Neuronal stem cell (in vitro differentiated cells): ENCODE measurements at regions not wholly inside any gene's neighbourhood (a gene's known extent, or its start where the extent isn't known, plus 50 kb on each side); places are given as distances from the start of the nearest gene placed in this dataset.

Experiments used
- DNase-seq: peaks from one replicate; pipeline ENCODE4 v3.0.0-alpha.2; 2013; ENCODE audit warnings: low spot score
- H2AFZ ChIP-seq: one replicate; pipeline ENCODE4 v1.6.1; 2013; ENCODE audit warnings: mild to moderate bottlenecking, low read length, inconsistent platforms
- H2AK5ac ChIP-seq: 2 replicates; pipeline ENCODE4 v1.6.1; 2013; ENCODE audit warnings: low read depth, mild to moderate bottlenecking, inconsistent platforms, low read length, moderate library complexity, mixed read lengths
- H2BK120ac ChIP-seq: 2 replicates; pipeline ENCODE4 v1.6.1; 2013; ENCODE audit warnings: low read depth, mild to moderate bottlenecking, inconsistent platforms, low read length, moderate library complexity, mixed read lengths
- H2BK12ac ChIP-seq: one replicate; pipeline ENCODE4 v1.6.1; 2013; ENCODE audit warnings: low read length, inconsistent platforms
- H2BK15ac ChIP-seq: 2 replicates; pipeline ENCODE4 v1.6.1; 2013; ENCODE audit warnings: mild to moderate bottlenecking, low read length, inconsistent platforms, mixed read lengths
- H2BK5ac ChIP-seq: one replicate; pipeline ENCODE4 v1.6.1; 2013; ENCODE audit warnings: inconsistent platforms, mild to moderate bottlenecking, low read length, moderate library complexity
- H3K14ac ChIP-seq: one replicate; pipeline ENCODE4 v1.6.1; 2013; ENCODE audit warnings: low read length, inconsistent platforms
- H3K18ac ChIP-seq: 2 replicates; pipeline ENCODE4 v1.6.1; 2013; ENCODE audit warnings: low read length, inconsistent platforms
- H3K23ac ChIP-seq: 2 replicates; pipeline ENCODE4 v1.6.1; 2013; ENCODE audit warnings: low read depth, mild to moderate bottlenecking, mixed read lengths, low read length, inconsistent platforms; ENCODE audit not compliant: poor library complexity
- H3K27ac ChIP-seq: replicated peaks from 3 replicates; pipeline ENCODE4 v1.5.1; 2013; ENCODE audit warnings: low read length, inconsistent platforms
- H3K27me3 ChIP-seq, 3 experiments: 2 replicates each; pipeline ENCODE4 v1.6.1; 2013; ENCODE audit warnings: low read length in 3 of 3, mild to moderate bottlenecking in 2 of 3, inconsistent platforms in 1 of 3, low read depth in 1 of 3, mixed read lengths in 1 of 3, moderate library complexity in 1 of 3; ENCODE audit not compliant: control insufficient read depth in 3 of 3, insufficient read depth in 3 of 3
- H3K36me3 ChIP-seq, 2 donors: replicated peaks in 1 of 2; 2 replicates each; pipeline ENCODE4 v1.6.1; 2013; ENCODE audit warnings: low read length in 2 of 2; ENCODE audit not compliant: control insufficient read depth in 2 of 2, insufficient read depth in 2 of 2
- H3K4ac ChIP-seq: 2 replicates; pipeline ENCODE4 v1.6.1; 2013; ENCODE audit warnings: inconsistent platforms, mild to moderate bottlenecking, low read length, moderate library complexity
- H3K4me1 ChIP-seq, 2 donors: 1 replicate in 1 of 2; 2 replicates in 1 of 2; pipeline ENCODE4 v1.6.1; 2013; ENCODE audit warnings: low read length in 2 of 2, low read depth in 1 of 2; ENCODE audit not compliant: control insufficient read depth in 2 of 2, insufficient read depth in 1 of 2
- H3K4me2 ChIP-seq: one replicate; pipeline ENCODE4 v1.6.1; 2013; ENCODE audit warnings: mild to moderate bottlenecking, low read length, inconsistent platforms; ENCODE audit not compliant: insufficient read depth, poor library complexity, severe bottlenecking
- H3K4me3 ChIP-seq, 2 donors: 2 replicates each; pipeline ENCODE4 v1.5.1; 2013; ENCODE audit warnings: low read length in 2 of 2, mild to moderate bottlenecking in 2 of 2, inconsistent platforms in 1 of 2, moderate library complexity in 1 of 2
- H3K79me1 ChIP-seq: one replicate; pipeline ENCODE4 v1.6.1; 2013; ENCODE audit warnings: low read depth, mild to moderate bottlenecking, inconsistent platforms, low read length, moderate library complexity
- H3K9ac ChIP-seq: one replicate; pipeline ENCODE4 v1.6.1; 2013; ENCODE audit warnings: mild to moderate bottlenecking, low read depth, low read length, inconsistent platforms; ENCODE audit not compliant: poor library complexity
- H3K9me3 ChIP-seq, 2 donors: replicated peaks in 1 of 2; 2 replicates each; pipeline versions ENCODE3 to v1.6.1; 2013; ENCODE audit warnings: low read length in 2 of 2, mild to moderate bottlenecking in 2 of 2, inconsistent platforms in 1 of 2, low read depth in 1 of 2, mixed read lengths in 1 of 2, moderate library complexity in 1 of 2; ENCODE audit not compliant: control insufficient read depth in 2 of 2, insufficient read depth in 1 of 2
- H4K8ac ChIP-seq: one replicate; pipeline ENCODE4 v1.6.1; 2013; ENCODE audit warnings: low read depth, mild to moderate bottlenecking, inconsistent platforms, low read length, moderate library complexity
- H4K91ac ChIP-seq: one replicate; pipeline ENCODE4 v1.6.1; 2013; ENCODE audit warnings: low read length, low read depth, mild to moderate bottlenecking, inconsistent platforms; ENCODE audit not compliant: poor library complexity
- WGBS, 2 donors: extraction: QIAGEN DNeasy Blood & Tissue Kit; methylation state at CpG; one replicate each; pipeline ENCODE4 v1.1.7; 2013; ENCODE audit warnings: missing lambda C conversion rate in 2 of 2, mixed read lengths in 1 of 2; ENCODE audit not compliant: insufficient read length in 2 of 2, insufficient replicate concordance in 1 of 2; ENCODE audit errors: extremely low coverage in 2 of 2; 5-methylcytosine and 5-hydroxymethylcytosine counted together

DNA sequence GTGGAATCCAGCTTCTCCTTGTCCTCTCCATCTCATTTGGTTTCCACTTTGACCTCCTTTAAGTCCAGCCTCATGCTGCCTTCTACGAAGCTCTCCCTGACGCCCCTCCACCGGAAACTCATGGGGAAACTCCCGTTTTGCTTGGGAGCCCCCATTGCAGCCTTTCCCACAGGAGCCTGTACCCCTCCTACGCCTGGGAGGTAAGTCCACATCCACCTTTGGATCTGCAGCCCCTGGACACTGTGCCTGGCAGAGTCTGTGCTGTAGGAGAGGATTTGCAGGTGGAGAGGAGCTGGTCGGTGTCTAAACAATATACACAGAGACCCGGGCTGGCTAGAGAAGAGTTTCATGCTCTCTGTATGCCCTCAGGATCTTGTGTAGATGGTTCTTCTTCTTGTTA, 296.1 kb downstream of the GLRX3 start:
- H2BK12ac ChIP-seq, result no peak overlapping the region
- no peak overlapping the region for H3K4ac ChIP-seq
- H4K91ac ChIP-seq, result no peak overlapping the region
- no peak overlapping the region for H3K9ac ChIP-seq
- H3K36me3 ChIP-seq, result no peaks in the 10 kb centered on the region
- H3K27me3 ChIP-seq, result no peaks in the 10 kb centered on the region
- H3K27ac ChIP-seq, result no peak overlapping the region
- H3K4me2 ChIP-seq, result no peak overlapping the region
- no peak overlapping the region for H2BK5ac ChIP-seq
- H4K8ac ChIP-seq, result no peak overlapping the region
- H3K4me1 ChIP-seq, result no peaks in the 10 kb centered on the region
- H2BK120ac ChIP-seq, result no peak overlapping the region
- H3K4me3 ChIP-seq, result no peak overlapping the region
- H3K79me1 ChIP-seq, result no peaks in the 10 kb centered on the region
- peak overlapping the region; percentile 44 for H3K18ac ChIP-seq
- no peak for DNase-seq
- no peaks in the 10 kb centered on the region for H3K9me3 ChIP-seq
- H2AK5ac ChIP-seq, result no peak overlapping the region
- no peak overlapping the region for H3K14ac ChIP-seq
- no peak overlapping the region for H2BK15ac ChIP-seq
- no peak overlapping the region for H3K23ac ChIP-seq
- WGBS, 2 donors, result no CpG with 5 or more reads among the region's 7 CpGs
- H2AFZ ChIP-seq, result no peak overlapping the region

- no peak overlapping the region for H2BK5ac ChIP-seq
- peak overlapping the region; percentile 28 for H2AK5ac ChIP-seq
- WGBS, 2 donors, result no CpG with 5 or more reads among the region's 9 CpGs
- no peaks in the 10 kb centered on the region for H3K9me3 ChIP-seq
- H3K9ac ChIP-seq, result no peak overlapping the region
- H2BK120ac ChIP-seq, result no peak overlapping the region
- H2BK12ac ChIP-seq, result no peak overlapping the region
- no peak for DNase-seq
- H3K14ac ChIP-seq, result no peak overlapping the region
- H3K79me1 ChIP-seq, result no peaks in the 10 kb centered on the region
- H3K4ac ChIP-seq, result no peak overlapping the region
- no peak overlapping the region for H3K18ac ChIP-seq
- no peaks in the 10 kb centered on the region for H3K27me3 ChIP-seq
- H4K91ac ChIP-seq, result no peak overlapping the region
- peak overlapping the region in 1 of 2 donors; percentile 40 for H3K4me3 ChIP-seq
- H3K36me3 ChIP-seq, result no peaks in the 10 kb centered on the region
- no peak overlapping the region for H3K23ac ChIP-seq
- H2AFZ ChIP-seq, result no peak overlapping the region
- no peak overlapping the region for H3K4me2 ChIP-seq
- no peak overlapping the region for H2BK15ac ChIP-seq
- H4K8ac ChIP-seq, result no peak overlapping the region
- no peak overlapping the region for H3K27ac ChIP-seq
- H3K4me1 ChIP-seq, result no peaks in the 10 kb centered on the region
Observed at GRCh38 chr10:130432850-130433249, 296.7 kb downstream of the GLRX3 start.

DNA sequence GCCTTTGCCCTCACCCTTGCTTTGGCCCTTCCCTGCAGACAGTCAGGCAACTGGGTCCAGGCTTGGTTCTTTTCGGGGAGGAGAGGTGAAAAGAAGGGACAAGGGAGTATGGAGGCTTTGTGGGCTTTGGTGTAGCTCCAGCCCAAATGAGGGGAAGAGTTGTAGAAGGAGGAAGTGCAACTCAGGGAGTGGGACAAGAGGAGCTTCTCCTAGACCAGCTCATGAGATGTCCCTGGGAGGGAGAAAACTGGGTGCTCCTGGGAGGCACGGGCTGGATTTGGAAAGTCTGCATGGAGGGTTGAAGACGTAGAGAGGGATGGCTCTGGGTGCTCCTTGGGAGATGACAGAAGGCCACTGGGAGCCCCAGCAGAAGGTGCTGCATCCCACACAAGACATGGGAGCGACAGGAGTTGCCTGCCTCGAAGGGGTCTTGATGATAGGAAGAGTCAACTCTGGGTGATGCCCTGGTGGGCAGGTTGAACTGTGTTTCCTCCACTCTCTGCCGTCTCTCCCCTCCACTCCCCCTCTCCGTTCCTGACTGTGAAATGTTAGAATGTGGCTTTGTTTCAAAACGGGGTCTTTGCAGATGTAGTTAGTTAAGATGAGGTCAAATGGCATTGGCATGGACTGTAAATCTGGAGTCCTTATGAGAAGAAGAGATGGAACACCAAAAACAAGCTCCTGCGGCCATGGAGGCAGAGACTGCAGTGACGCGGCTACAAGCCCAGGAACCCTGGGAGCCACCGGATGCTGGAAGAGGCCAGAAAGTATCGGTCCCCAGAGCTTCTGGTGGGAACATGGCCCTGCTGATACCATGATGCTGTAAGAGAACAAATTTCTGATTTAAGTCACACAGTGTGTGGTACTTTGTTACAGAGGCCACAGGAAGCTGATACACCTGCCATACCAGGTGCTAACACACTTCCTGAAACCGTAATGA, 298.5 kb downstream of the GLRX3 start:
- H3K23ac ChIP-seq, result no peak overlapping the region
- no peak overlapping the region for H2BK120ac ChIP-seq
- no peaks in the 10 kb centered on the region for H3K79me1 ChIP-seq
- no peak overlapping the region for H3K4me3 ChIP-seq
- H2AFZ ChIP-seq, result no peak overlapping the region
- H3K18ac ChIP-seq, result no peak overlapping the region
- no peaks in the 10 kb centered on the region for H3K27me3 ChIP-seq
- no peak overlapping the region for H4K91ac ChIP-seq
- H2AK5ac ChIP-seq, result no peak overlapping the region
- H4K8ac ChIP-seq, result no peak overlapping the region
- H3K4me2 ChIP-seq, result no peak overlapping the region
- no peak overlapping the region for H2BK15ac ChIP-seq
- H3K27ac ChIP-seq, result no peak overlapping the region
- DNase-seq, result no peak
- H3K14ac ChIP-seq, result no peak overlapping the region
- H3K9me3 ChIP-seq, result no peaks in the 10 kb centered on the region
- H3K4ac ChIP-seq, result no peak overlapping the region
- no CpG with 5 or more reads among the region's 14 CpGs for WGBS, 2 donors
- H2BK5ac ChIP-seq, result peak overlapping the region; percentile 27
- H3K4me1 ChIP-seq, result no peaks in the 10 kb centered on the region
- no peak overlapping the region for H2BK12ac ChIP-seq
- no peak overlapping the region for H3K9ac ChIP-seq
- no peaks in the 10 kb centered on the region for H3K36me3 ChIP-seq

DNA sequence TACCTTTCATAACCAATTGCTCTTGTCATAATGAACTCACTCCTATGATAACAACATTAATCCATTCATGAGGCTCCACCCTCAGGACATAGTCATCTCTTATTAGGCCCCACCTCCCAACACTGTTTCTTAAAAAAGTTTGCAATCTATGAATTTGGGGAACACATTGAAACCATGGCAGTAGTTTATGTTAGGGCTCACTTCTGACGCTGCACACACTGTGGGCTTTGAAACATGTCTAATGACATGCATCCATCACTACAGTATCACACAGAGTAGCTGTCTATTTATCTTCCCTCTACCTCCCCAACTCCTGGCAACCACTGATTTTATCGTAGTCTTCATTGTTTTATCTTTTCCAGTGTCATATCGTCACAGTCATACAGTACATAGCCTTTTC, 299.8 kb downstream of the GLRX3 start:
- H3K9ac ChIP-seq, result no peak overlapping the region
- H2BK15ac ChIP-seq, result no peak overlapping the region
- no peaks in the 10 kb centered on the region for H3K4me1 ChIP-seq
- H2AFZ ChIP-seq, result no peak overlapping the region
- H3K23ac ChIP-seq, result no peak overlapping the region
- H3K36me3 ChIP-seq, result no peaks in the 10 kb centered on the region
- no CpG with 5 or more reads among the region's 3 CpGs for WGBS, 2 donors
- no peak for DNase-seq
- H3K79me1 ChIP-seq, result no peaks in the 10 kb centered on the region
- H2BK120ac ChIP-seq, result no peak overlapping the region
- no peak overlapping the region for H2BK12ac ChIP-seq
- H3K27me3 ChIP-seq, result no peaks in the 10 kb centered on the region
- H4K8ac ChIP-seq, result no peak overlapping the region
- H3K4me2 ChIP-seq, result no peak overlapping the region
- H3K18ac ChIP-seq, result no peak overlapping the region
- no peak overlapping the region for H4K91ac ChIP-seq
- H2BK5ac ChIP-seq, result no peak overlapping the region
- no peak overlapping the region for H2AK5ac ChIP-seq
- no peaks in the 10 kb centered on the region for H3K9me3 ChIP-seq
- no peak overlapping the region for H3K4me3 ChIP-seq
- H3K4ac ChIP-seq, result no peak overlapping the region
- H3K27ac ChIP-seq, result no peak overlapping the region
- no peak overlapping the region for H3K14ac ChIP-seq
